Nucleus accumbens (tissue), 56 donors: ENCODE measurements at regions not wholly inside any gene's neighbourhood (a gene's known extent, or its start where the extent isn't known, plus 50 kb on each side); places are given as distances from the start of the nearest gene placed in this dataset.

ENCODE experiments used
- DNase-seq, 56 donors: peaks; one replicate each; lab custom pipeline; 2025; lab: John Stamatoyannopoulos, UW

DNA sequence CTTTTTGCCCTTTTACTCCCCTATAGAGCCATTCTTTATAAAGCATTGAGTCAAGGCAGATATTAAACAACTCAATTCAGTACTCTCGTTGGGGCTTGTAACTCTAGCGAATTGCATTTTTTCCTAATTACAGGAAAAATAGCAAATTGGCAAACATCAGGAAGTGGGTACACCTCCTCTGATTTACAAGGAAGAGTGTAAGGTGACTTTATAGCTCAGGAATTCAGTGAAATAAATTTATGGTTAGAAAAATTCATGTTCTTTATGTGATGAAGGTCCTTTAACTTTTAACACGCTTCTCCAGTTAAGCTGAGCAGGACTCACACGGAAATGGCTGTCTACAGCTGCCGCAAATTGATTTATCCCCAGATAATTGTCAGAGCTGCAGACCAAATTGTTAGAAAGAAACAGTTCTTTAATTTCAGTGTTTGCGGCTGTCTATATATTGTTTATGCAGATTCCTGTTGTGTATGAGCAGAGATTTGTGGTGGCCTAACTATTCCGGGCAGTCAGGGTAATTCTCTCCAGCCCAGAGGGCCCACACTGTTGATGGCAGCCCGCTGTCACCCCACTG is 151.1 kb upstream of the MKI67 start:
- DNase-seq, result no peak

GRCh38 chr10:128278362-128278761 is 152.1 kb upstream of the MKI67 start:
- no peak for DNase-seq

DNA sequence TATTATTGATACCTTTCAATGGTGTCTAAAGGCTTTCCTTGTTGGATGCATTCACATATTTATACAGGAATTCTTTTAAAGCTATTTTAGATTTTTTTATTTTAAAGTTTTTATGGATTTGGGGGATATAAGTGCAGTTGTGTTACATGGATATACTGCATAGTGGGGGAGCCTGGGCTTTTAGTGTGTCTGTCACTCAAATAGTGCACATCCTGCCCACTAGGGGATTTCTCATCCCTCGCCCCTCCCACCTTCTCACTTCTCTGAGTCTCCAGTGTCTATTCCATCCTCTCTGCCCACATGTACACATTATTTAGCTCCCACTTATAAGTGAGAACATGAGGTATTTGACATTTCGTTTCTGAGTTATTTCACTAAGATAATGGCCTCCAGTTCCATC is 154.0 kb upstream of the MKI67 start:
- no peak for DNase-seq

DNA sequence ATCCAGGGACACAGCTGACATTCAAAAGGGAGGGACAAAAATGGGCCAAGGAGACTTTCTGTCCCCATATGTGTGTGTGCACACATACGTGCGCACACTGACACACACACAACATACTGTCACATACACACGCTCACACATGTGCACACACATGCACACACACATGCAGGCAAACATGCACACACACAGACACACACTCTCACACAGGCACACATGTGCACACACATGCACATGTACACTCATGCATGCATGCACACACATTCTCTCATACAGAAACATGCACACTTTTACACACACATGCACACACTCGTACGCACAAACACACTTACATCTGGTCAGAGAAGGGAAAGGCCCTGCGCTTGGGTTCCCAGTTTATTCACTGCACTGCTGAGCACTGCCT is 155.1 kb upstream of the MKI67 start:
- no peak for DNase-seq

- DNase-seq, result no peak
Observed at GRCh38 chr10:128281861-128282260, 155.6 kb upstream of the MKI67 start.

DNA sequence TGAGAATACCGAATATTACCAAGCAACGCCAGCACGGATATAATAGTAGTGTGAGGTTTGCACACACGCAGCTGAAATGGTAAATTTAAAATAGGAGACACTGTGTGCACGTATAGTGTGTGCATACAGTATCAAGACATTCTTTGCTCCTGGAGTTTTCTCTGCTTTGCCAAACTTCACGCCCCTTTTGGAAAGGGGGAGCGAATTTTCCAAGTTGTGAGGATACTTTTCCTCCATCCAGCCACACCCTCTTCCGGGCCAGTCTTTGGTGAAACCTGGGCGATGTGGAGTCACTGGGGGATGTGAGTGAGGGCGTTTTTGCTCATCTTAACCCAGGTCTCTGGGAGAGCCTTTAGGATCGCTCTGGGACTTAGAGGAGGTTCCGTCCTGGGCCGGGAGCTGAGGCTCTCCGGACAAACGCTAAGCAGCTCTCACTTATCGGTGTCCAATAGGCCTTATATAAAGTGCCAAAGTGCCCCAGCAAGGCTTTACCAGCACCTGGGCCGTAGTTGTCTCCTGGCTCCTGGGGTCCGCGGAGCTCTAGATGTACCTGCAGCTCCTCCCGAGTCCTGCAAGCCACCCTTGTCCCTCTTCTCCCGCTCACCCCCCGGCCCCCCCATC is 160.0 kb upstream of the MKI67 start:
- DNase-seq, result no peak

GRCh38 chr10:128286762-128287500 is 160.7 kb upstream of the MKI67 start:
- no peak for DNase-seq

GRCh38 chr10:128287921-128288320 is 161.7 kb upstream of the MKI67 start:
- DNase-seq, result peak in 1 of 56 donors; percentile 2

- no peak for DNase-seq
Observed at GRCh38 chr10:128289621-128290020, 163.4 kb upstream of the MKI67 start.

- DNase-seq, result no peak
Observed at GRCh38 chr10:128295003-128295402, 168.8 kb upstream of the MKI67 start.

DNA sequence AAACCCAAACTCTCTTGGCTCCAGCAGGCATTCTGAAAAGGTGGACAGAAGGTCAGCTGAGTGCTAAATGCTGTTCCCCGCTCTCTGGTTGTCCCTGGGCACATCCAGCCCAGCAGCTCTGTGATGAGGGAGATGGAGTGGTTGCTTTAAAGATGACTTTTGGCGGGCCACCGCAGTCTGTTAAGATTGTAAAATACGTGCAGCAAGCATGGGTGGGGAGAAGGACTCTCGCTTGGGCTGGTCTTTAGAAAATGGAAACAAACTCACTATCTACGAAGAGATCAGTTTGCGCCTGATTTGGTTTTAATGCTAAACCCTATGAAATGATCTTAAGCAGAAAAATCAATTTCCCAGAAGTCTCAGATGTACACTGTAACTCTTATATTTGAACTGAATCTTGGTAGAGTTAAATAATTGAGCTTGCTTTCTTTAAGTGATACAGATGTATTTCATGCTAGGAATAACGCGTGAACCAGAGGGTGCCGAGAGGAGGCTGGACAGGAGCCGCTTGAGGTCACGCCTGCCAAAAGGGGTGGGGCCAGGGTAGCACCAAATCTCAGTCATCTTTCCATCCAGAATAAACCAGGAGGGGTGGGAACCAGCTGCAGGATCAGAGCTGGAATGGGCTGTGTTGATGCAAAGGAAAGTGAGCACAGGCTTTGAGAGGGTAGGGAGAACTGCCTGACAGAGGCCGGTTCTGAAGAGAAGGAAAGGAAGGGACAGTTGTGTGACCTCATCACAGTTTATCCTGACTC is 170.2 kb upstream of the MKI67 start:
- no peak for DNase-seq

- no peak for DNase-seq
Observed at GRCh38 chr10:128297709-128298378, 171.6 kb upstream of the MKI67 start.

- DNase-seq, result no peak
Observed at GRCh38 chr10:128298587-128298986, 172.4 kb upstream of the MKI67 start.

GRCh38 chr10:128300290-128300824 is 174.1 kb upstream of the MKI67 start:
- no peak for DNase-seq

DNA sequence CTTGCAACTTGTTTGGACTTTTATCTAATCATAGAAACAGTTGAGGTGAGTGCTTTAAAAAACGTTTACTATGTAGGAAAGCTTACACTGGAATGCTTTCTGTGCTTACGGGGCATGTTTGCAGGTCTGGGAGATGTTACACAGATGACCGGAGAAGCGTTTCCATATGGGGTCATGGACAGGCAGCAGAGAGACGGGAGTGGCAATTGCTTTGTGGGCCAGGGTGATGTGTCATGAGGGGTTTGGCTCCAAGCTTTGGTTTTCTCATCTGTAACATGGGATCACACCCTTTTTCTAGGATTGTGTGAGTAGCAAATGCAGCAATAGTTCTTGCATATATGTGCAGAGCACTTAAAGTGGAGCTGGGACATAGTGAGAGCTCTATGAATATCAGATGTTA is 174.8 kb upstream of the MKI67 start:
- no peak for DNase-seq

- DNase-seq, result no peak
Observed at GRCh38 chr10:128302808-128303207, 176.6 kb upstream of the MKI67 start.

GRCh38 chr10:128304271-128304670 is 178.0 kb upstream of the MKI67 start:
- DNase-seq, result no peak

DNA sequence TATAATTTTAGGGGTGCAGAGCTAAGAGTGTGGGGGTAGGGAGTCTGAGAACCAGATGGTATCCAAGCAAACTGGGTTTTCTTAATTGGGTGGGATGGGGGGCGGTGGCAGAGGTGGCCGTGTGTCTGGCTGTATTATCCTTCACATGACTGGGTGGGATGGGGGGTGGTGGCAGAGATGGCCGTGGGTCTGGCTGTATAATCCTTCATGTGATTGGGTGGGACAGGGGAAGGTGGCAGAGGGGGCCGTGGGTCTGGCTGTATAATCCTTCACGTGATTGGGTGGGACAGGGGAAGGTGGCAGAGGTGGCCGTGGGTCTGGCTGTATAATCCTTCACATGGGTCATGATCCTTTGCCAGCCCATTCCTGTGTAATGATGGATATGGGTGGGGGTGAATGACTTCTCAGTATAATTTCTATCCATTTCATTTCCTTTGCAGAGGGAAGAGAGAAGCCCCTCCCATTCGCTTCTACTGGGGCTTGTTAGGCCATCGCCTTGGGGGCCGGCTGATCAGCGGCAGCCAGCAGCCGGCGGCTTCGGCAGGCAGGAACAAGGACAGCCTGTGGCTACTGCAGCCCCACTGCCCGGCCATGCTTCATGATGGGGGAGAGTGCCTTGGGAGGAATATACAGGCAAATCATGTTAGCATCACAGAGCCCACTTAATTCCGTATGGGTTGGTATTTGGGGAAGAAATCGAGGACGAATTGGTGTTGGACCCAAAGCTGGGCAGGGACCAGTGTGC is 179.6 kb upstream of the MKI67 start:
- DNase-seq, result no peak

DNA sequence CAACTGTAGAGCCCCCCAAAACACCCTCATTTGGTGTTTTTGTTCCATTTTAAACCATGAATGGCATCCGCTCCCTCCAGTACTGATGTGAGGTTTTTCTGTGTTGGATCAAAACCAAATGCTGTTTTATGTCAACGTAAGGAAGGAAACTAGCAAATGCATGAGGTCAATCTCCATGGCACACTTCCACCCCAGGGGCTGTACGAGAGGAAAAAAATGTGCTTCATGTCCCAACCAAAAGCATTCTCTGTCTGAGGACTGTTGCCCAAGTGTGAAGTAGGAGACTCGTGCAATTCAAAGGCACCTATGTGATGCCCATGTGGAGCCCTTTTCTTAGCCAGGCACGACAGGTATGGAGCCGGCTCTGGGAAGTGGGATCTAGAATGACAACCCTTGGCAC is 180.3 kb upstream of the MKI67 start:
- no peak for DNase-seq

DNA sequence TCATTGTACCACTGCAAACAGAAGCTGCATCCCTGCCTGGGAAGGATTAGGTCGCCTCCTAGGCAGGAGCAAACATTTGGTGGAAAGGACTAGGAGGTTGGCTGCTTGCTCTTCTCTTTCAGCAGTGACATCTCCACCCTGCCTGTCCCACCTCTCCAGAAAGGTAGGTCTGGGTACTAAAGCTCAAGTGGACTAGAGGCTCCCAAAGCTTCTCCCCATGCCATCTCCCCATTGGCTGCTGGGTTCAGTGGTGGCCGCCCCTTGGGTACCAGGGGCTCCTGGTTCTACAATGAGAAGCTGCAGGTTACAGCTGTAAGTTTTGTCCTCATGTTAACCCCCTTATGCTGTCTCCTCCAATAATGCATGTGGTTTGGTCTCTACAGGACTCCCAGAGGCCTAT is 180.7 kb upstream of the MKI67 start:
- DNase-seq, result no peak
